ENCODE measurements at regions not wholly inside any gene's neighbourhood (a gene's known extent, or its start where the extent isn't known, plus 50 kb on each side); places are given as distances from the start of the nearest gene placed in this dataset.
"Not testable (repeated sequence)": the region's sequence is repeated elsewhere in the genome, so short reads cannot be mapped to it uniquely, and the experiment has no call there.

- Histone ChIP-seq H3K27ac (ENCODE audit: low read depth in 1 of 2, low read length in 2 of 2) (no peak overlapping the region), H3K4me3 (ENCODE audit: low read depth in 1 of 3, low read length in 3 of 3) (no peak overlapping the region), H3K9me3 (ENCODE audit: control insufficient read depth in 4 of 4, low read length in 3 of 4) (peaks cover 0 to 2% (median 0%) of the 10 kb centered on the region in 4 donors), H3K27me3 (ENCODE audit: control insufficient read depth in 4 of 4, insufficient read depth in 4 of 4, low read length in 3 of 4) (no peaks in the 10 kb centered on the region), H3K36me3 (ENCODE audit: control insufficient read depth in 4 of 4, insufficient read depth in 3 of 4, low read depth in 1 of 4, low read length in 3 of 4) (no peaks in the 10 kb centered on the region), H3K4me1 (ENCODE audit: control insufficient read depth in 4 of 4, insufficient read depth in 4 of 4, low read length in 3 of 4) (no peaks in the 10 kb centered on the region), H3K9ac (ENCODE audit: low read depth in 1 of 2, low read length in 2 of 2) (no peak overlapping the region)
- WGBS: 93% methylated on average over 42 of the region's 42 CpGs
- no peak for DNase-seq (ENCODE audit: low spot score)
- TF ChIP-seq GABPA (IDR thresholded peaks at IDR 0.05 in 1 of 2, conservative IDR thresholded peaks at IDR 0.05 in 1 of 2): no peak
- no peak for TF ChIP-seq JUND (IDR thresholded peaks at IDR 0.05)
These were observed 366.8 kb upstream of the ATXN7L3B start for GRCh38 chr12:74170645-74171477.

- 91% methylated on average over 19 of the region's 19 CpGs for WGBS
- no peaks in the 10 kb centered on the region for H3K4me1 ChIP-seq (ENCODE audit: control insufficient read depth in 4 of 4, insufficient read depth in 4 of 4, low read length in 3 of 4)
- TF ChIP-seq FOXA2 (IDR thresholded peaks at IDR 0.05) (no peak), EGR1 (IDR thresholded peaks at IDR 0.05; ENCODE audit: low read depth in 2 of 2) (no peak), NR2F2 (IDR thresholded peaks at IDR 0.05) (no peak), SP1 (IDR thresholded peaks at IDR 0.05) (no peak), GABPA (IDR thresholded peaks at IDR 0.05 in 1 of 2, conservative IDR thresholded peaks at IDR 0.05 in 1 of 2) (no peak), ZBTB33 (IDR thresholded peaks at IDR 0.05) (no peak), FOXA1 (IDR thresholded peaks at IDR 0.05) (no peak), RAD21 (IDR thresholded peaks at IDR 0.05) (no peak), RXRA (IDR thresholded peaks at IDR 0.05) (no peak), YY1 (IDR thresholded peaks at IDR 0.05) (no peak), HNF4G (IDR thresholded peaks at IDR 0.05) (no peak)
- TF ChIP-seq, protein P1, sequence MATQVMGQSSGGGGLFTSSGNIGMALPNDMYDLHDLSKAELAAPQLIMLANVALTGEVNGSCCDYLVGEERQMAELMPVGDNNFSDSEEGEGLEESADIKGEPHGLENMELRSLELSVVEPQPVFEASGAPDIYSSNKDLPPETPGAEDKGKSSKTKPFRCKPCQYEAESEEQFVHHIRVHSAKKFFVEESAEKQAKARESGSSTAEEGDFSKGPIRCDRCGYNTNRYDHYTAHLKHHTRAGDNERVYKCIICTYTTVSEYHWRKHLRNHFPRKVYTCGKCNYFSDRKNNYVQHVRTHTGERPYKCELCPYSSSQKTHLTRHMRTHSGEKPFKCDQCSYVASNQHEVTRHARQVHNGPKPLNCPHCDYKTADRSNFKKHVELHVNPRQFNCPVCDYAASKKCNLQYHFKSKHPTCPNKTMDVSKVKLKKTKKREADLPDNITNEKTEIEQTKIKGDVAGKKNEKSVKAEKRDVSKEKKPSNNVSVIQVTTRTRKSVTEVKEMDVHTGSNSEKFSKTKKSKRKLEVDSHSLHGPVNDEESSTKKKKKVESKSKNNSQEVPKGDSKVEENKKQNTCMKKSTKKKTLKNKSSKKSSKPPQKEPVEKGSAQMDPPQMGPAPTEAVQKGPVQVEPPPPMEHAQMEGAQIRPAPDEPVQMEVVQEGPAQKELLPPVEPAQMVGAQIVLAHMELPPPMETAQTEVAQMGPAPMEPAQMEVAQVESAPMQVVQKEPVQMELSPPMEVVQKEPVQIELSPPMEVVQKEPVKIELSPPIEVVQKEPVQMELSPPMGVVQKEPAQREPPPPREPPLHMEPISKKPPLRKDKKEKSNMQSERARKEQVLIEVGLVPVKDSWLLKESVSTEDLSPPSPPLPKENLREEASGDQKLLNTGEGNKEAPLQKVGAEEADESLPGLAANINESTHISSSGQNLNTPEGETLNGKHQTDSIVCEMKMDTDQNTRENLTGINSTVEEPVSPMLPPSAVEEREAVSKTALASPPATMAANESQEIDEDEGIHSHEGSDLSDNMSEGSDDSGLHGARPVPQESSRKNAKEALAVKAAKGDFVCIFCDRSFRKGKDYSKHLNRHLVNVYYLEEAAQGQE (IDR thresholded peaks at IDR 0.05): no peak
- TF ChIP-seq, protein P2, sequence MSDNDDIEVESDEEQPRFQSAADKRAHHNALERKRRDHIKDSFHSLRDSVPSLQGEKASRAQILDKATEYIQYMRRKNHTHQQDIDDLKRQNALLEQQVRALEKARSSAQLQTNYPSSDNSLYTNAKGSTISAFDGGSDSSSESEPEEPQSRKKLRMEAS (IDR thresholded peaks at IDR 0.05): no peak
- TF ChIP-seq, protein P3, sequence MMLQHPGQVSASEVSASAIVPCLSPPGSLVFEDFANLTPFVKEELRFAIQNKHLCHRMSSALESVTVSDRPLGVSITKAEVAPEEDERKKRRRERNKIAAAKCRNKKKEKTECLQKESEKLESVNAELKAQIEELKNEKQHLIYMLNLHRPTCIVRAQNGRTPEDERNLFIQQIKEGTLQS (IDR thresholded peaks at IDR 0.05): no peak
- TF ChIP-seq, protein P4, sequence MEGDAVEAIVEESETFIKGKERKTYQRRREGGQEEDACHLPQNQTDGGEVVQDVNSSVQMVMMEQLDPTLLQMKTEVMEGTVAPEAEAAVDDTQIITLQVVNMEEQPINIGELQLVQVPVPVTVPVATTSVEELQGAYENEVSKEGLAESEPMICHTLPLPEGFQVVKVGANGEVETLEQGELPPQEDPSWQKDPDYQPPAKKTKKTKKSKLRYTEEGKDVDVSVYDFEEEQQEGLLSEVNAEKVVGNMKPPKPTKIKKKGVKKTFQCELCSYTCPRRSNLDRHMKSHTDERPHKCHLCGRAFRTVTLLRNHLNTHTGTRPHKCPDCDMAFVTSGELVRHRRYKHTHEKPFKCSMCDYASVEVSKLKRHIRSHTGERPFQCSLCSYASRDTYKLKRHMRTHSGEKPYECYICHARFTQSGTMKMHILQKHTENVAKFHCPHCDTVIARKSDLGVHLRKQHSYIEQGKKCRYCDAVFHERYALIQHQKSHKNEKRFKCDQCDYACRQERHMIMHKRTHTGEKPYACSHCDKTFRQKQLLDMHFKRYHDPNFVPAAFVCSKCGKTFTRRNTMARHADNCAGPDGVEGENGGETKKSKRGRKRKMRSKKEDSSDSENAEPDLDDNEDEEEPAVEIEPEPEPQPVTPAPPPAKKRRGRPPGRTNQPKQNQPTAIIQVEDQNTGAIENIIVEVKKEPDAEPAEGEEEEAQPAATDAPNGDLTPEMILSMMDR (IDR thresholded peaks at IDR 0.05; ENCODE audit: low read depth, low read length, missing input control): no peak
- H3K9me3 ChIP-seq (ENCODE audit: control insufficient read depth in 4 of 4, low read length in 3 of 4): peaks cover 0 to 2% (median 0%) of the 10 kb centered on the region in 4 donors
- no peak overlapping the region for H3K9ac ChIP-seq (ENCODE audit: low read depth in 1 of 2, low read length in 2 of 2)
- H3K27me3 ChIP-seq (ENCODE audit: control insufficient read depth in 4 of 4, insufficient read depth in 4 of 4, low read length in 3 of 4): no peaks in the 10 kb centered on the region
- H3K36me3 ChIP-seq (ENCODE audit: control insufficient read depth in 4 of 4, insufficient read depth in 3 of 4, low read depth in 1 of 4, low read length in 3 of 4): no peaks in the 10 kb centered on the region
- no peak overlapping the region for H3K4me3 ChIP-seq (ENCODE audit: low read depth in 1 of 3, low read length in 3 of 3)
- DNase-seq (ENCODE audit: low spot score): no peak
- no peak overlapping the region for H3K27ac ChIP-seq (ENCODE audit: low read depth in 1 of 2, low read length in 2 of 2)
These were observed 366.1 kb upstream of the ATXN7L3B start for GRCh38 chr12:74171478-74171909.

- DNase-seq (ENCODE audit: low spot score): not testable (repeated sequence)
- 53% methylated on average over 4 of the region's 4 CpGs for WGBS
These were observed 362.7 kb upstream of the ATXN7L3B start for GRCh38 chr12:74174961-74175360.

More at GRCh38 chr12:74174961-74175360, 362.7 kb upstream of the ATXN7L3B start:
- not testable (repeated sequence) for H3K27ac ChIP-seq (ENCODE audit: low read depth in 1 of 2, low read length in 2 of 2); H3K27me3 ChIP-seq (ENCODE audit: control insufficient read depth in 4 of 4, insufficient read depth in 4 of 4, low read length in 3 of 4); H3K4me3 ChIP-seq (ENCODE audit: low read depth in 1 of 3, low read length in 3 of 3); H3K9ac ChIP-seq (ENCODE audit: low read depth in 1 of 2, low read length in 2 of 2); H3K4me1 ChIP-seq (ENCODE audit: control insufficient read depth in 4 of 4, insufficient read depth in 4 of 4, low read length in 3 of 4); H3K36me3 ChIP-seq (ENCODE audit: control insufficient read depth in 4 of 4, insufficient read depth in 3 of 4, low read depth in 1 of 4, low read length in 3 of 4); H3K9me3 ChIP-seq (ENCODE audit: control insufficient read depth in 4 of 4, low read length in 3 of 4)
